Duodenal mucosa (tissue), 2 donors: ENCODE measurements at regions not wholly inside any gene's neighbourhood (a gene's known extent, or its start where the extent isn't known, plus 50 kb on each side); places are given as distances from the start of the nearest gene placed in this dataset.

ENCODE experiments used
- H3K27ac ChIP-seq: one replicate; pipeline ENCODE4 v1.7.0; 2013; ENCODE audit warnings: low read depth, low read length
- H3K27me3 ChIP-seq, 2 donors: one replicate each; pipeline ENCODE4 v1.7.0; 2013; ENCODE audit warnings: low read length in 2 of 2, control low read depth in 1 of 2; ENCODE audit not compliant: insufficient read depth in 2 of 2, control insufficient read depth in 1 of 2
- H3K36me3 ChIP-seq, 2 donors: one replicate each; pipeline ENCODE4 v1.7.0; 2013; ENCODE audit warnings: low read length in 2 of 2, control low read depth in 1 of 2; ENCODE audit not compliant: insufficient read depth in 2 of 2, control insufficient read depth in 1 of 2
- H3K4me1 ChIP-seq, 2 donors: one replicate each; pipeline ENCODE4 v1.7.0; 2013; ENCODE audit warnings: low read length in 2 of 2, control low read depth in 1 of 2; ENCODE audit not compliant: insufficient read depth in 2 of 2, control insufficient read depth in 1 of 2
- H3K4me3 ChIP-seq, 2 donors: one replicate each; pipeline ENCODE4 v1.7.0; 2013; ENCODE audit warnings: low read length in 2 of 2, low read depth in 1 of 2
- H3K9ac ChIP-seq, 2 donors: one replicate each; pipeline ENCODE4 v1.7.0; 2013; ENCODE audit warnings: low read length in 2 of 2, low read depth in 1 of 2
- H3K9me3 ChIP-seq, 2 donors: one replicate each; pipeline ENCODE4 v1.7.0; 2013; ENCODE audit warnings: low read length in 2 of 2, control low read depth in 1 of 2; ENCODE audit not compliant: control insufficient read depth in 1 of 2

DNA sequence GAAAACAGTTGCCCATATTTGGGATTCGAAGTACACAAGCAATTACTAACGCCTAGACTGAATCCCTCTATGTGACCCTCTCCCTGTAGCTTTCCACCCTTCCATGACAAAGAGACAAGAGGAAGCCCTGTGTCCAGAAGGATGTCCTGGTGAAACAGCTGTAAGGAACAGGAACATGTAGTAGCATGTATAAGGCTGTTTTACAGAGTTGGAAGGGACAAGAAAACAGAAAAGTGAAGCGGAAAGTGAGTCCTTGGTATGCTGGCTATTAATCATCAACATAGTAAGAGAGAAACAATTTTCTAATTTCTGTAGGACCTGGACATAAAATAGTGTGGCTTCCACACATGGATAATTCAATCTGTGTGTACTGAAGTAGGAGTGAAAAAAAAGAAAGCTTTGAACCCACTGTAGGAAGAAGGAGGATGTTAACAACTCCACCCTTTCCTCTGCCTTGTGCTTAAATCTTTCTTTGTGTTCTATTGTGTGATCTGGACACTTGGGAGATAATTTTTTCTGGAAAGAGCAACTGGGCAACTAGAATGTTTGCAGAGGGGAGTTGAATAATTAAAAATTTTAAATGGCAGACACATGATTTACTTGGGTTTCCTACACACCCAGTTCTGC lies 162.3 kb upstream of the ZSWIM2 start:
- no peak overlapping the region for H3K27ac ChIP-seq

DNA sequence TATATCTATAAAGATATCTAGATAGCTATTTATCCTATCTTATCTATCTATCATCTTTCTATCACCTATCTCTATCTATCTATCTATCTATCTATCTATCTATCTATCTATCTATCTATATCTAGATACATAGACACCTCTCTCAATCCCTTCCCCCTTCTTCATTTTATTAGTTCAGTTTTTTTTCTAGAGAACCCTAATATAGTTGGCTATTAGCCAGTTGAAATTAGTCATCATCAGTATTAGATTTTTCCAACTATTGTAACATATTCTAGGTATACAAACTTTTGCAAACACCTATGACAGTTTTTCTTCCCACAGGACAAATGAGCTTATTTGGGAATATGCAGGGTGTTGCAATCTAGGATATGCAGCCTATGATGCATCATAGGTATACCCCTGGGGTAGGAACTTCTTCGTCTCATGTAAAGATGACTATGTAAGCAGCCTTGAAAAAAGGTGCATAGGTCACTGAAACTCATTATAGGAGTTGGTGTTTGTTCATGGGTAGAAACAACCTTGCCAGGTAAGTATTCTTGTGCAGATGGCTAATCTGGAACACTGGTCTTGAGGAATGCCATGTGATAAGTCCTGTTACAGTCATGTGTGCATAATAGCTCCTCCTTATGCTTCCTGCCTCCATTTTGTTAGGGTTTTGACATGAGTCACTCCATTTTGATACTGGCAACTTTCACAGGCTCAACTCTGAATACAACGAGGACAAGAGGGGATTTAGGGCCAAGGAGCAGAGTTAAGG lies 160.7 kb upstream of the ZSWIM2 start:
- Histone ChIP-seq H3K9me3 (no peaks in the 10 kb centered on the region), H3K27ac (no peak overlapping the region), H3K4me3 (no peak overlapping the region), H3K36me3 (no peaks in the 10 kb centered on the region), H3K4me1 (no peaks in the 10 kb centered on the region), H3K27me3 (no peaks in the 10 kb centered on the region), H3K9ac (no peak overlapping the region)

More for the DNA sequence above, 162.3 kb upstream of the ZSWIM2 start:
- Histone ChIP-seq H3K27me3 (no peaks in the 10 kb centered on the region), H3K4me1 (no peaks in the 10 kb centered on the region), H3K4me3 (no peak overlapping the region), H3K9me3 (no peaks in the 10 kb centered on the region), H3K36me3 (no peaks in the 10 kb centered on the region), H3K9ac (no peak overlapping the region)

DNA sequence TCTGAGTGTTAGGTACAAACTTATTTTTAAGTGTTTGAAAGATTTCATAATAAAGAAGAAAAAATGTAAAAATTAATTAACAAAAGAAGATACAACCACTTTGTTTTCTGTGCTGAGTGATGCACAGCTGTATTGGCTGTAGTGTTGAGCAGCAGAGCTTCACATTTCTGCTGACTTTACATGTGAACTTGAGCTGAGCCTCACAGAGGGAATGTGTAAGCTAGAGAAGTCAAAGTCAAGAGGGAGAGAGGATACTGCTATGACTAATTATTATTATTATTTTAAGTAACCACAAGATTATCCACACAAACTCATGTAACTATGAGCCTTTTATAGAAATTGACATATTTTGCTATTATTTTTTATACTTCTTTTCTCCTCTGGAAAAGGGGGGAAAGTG lies 159.1 kb upstream of the ZSWIM2 start:
- H3K4me3 ChIP-seq: no peak overlapping the region
- H3K9me3 ChIP-seq: no peaks in the 10 kb centered on the region
- no peak overlapping the region for H3K9ac ChIP-seq
- H3K27ac ChIP-seq: no peak overlapping the region
- no peaks in the 10 kb centered on the region for H3K4me1 ChIP-seq
- no peaks in the 10 kb centered on the region for H3K36me3 ChIP-seq
- H3K27me3 ChIP-seq: no peaks in the 10 kb centered on the region

DNA sequence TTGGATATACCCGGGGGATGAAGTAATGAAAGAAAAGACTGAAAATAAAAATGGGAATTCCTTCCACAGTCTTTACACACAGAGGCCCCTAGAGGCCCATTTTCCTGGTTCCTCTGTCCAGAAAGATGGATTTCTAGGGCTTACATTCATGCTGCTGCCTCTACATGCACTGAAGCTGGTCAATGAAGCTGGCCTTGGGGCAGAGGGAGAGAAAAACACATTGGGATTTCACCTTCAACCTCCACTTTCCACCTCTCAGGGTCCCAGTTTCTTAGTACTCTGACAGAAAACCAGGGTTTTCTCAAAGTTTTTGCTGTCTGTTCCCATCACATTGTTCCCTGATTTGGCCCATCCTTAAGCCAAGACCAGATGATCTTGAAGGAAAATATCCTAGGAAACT lies 154.6 kb upstream of the ZSWIM2 start:
- Histone ChIP-seq H3K4me1 (no peaks in the 10 kb centered on the region), H3K27ac (no peak overlapping the region), H3K9me3 (no peaks in the 10 kb centered on the region), H3K9ac (no peak overlapping the region), H3K27me3 (no peaks in the 10 kb centered on the region), H3K36me3 (no peaks in the 10 kb centered on the region), H3K4me3 (no peak overlapping the region)

DNA sequence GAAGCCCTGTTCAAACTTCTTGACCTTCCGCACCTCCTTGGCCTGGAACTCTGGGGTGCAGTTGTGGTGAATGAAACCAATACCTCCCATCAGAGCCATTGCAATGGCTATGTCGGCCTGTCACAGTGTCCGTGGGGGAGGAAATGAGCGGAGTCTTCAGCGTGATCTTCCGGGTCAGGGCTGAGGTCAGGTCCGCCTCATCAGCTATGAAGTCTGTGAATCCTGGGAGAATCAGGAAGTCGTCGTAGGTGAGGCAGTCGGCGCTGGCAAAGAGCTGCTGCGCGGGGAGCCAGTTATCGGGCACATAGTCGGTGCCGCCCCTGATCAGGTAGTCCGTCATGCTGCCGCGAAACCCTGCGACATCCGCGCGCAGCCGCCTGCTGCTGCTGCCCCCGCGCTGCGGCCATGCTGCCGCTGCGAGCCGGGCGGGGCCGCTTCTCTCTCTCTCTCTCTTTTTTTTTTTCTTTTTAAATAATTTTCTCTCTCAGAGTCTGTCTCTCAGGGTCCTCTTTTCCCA lies 154.1 kb upstream of the ZSWIM2 start:
- Histone ChIP-seq H3K9me3 (no peaks in the 10 kb centered on the region), H3K4me3 (no peak overlapping the region), H3K9ac (no peak overlapping the region), H3K27ac (no peak overlapping the region), H3K4me1 (no peaks in the 10 kb centered on the region), H3K36me3 (no peaks in the 10 kb centered on the region), H3K27me3 (no peaks in the 10 kb centered on the region)

DNA sequence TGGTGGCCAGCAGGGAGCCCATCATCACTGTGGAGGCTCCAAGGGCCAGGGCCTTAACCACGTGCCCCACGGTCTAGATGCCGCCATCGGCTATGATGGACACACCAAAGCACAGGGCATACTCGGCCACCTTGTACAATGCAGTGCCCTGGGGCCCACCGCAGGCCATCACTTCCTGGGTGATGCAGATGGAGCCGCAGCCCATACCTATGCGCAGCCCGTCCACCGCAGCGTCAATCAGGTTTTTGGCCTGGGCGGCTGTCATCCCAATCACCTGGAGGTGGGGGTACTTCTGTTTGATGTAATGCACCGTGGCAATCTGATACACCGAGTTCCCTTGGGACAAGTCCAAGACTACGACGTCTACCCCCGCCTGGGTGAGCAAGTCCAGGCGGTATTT lies 153.3 kb upstream of the ZSWIM2 start:
- Histone ChIP-seq H3K9me3 (no peaks in the 10 kb centered on the region), H3K27me3 (no peaks in the 10 kb centered on the region), H3K9ac (no peak overlapping the region), H3K27ac (no peak overlapping the region), H3K4me1 (no peaks in the 10 kb centered on the region), H3K4me3 (no peak overlapping the region), H3K36me3 (no peaks in the 10 kb centered on the region)

DNA sequence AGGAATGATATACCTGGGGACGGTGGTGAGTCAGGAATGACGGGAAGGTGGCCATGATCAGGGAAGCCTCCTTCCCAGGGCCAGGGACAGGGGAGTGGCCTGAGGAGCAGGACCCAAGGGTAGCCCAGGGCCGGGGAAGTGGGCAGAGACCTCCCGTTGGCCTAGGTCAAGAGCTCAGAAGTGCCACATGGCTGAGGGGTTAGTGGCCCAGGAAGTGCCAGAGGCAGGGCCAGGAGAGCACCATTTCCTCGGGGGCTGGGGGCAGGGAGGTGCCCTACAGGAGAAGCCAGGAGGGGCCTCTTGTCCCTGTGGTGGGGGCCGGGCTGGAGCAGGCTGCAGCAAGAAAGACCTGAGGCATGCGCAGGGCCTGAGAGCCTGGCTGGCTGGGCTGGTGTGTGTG lies 152.3 kb upstream of the ZSWIM2 start:
- no peaks in the 10 kb centered on the region for H3K36me3 ChIP-seq
- no peaks in the 10 kb centered on the region for H3K27me3 ChIP-seq
- H3K4me3 ChIP-seq: no peak overlapping the region
- no peaks in the 10 kb centered on the region for H3K9me3 ChIP-seq
- H3K9ac ChIP-seq: no peak overlapping the region
- H3K27ac ChIP-seq: no peak overlapping the region
- H3K4me1 ChIP-seq: no peaks in the 10 kb centered on the region

DNA sequence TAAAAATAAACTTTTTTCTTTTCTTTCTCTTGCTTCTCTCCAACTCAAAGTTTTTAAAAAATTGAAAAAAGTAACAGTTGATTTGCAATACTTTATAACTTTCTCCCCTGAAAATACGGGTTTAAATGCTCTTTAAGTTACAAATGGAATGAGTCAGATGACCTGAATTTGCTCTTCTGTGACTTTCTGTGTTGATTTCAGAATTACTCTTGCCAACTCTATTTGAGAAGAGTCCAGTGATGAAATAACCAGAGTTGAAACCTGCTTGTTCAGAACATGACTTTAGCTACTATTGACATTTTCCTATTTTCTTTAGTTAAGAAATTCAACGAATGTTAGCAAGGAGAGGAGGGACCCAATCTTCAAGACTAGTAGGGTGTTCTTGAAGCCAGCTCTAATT lies 146.1 kb upstream of the ZSWIM2 start:
- Histone ChIP-seq H3K27ac (no peak overlapping the region), H3K27me3 (no peaks in the 10 kb centered on the region), H3K36me3 (no peaks in the 10 kb centered on the region), H3K9ac (no peak overlapping the region), H3K4me1 (no peaks in the 10 kb centered on the region), H3K4me3 (no peak overlapping the region), H3K9me3 (no peaks in the 10 kb centered on the region)

DNA sequence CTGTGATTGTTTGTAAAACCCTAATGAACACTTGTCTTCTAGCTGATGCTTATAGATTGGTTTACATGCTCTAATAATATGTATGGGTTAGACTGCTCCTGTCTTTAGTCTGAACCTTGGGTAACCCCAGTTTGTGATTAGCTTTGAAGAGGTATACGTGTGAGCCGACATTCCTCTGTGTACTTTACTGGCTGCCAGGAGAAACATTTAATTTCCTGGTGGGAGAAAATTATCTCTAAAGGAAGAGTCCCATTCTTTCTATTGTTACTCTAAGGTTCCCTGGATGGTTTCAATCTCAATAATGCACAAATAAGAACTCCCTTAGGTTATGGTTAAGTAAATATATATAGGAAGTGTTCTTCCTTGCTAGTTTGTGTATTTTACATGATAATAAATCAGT lies 143.6 kb upstream of the ZSWIM2 start:
- H3K9ac ChIP-seq: no peak overlapping the region
- H3K27ac ChIP-seq: no peak overlapping the region
- H3K36me3 ChIP-seq: no peaks in the 10 kb centered on the region
- no peak overlapping the region for H3K4me3 ChIP-seq
- H3K4me1 ChIP-seq: no peaks in the 10 kb centered on the region
- H3K9me3 ChIP-seq: no peaks in the 10 kb centered on the region
- no peaks in the 10 kb centered on the region for H3K27me3 ChIP-seq

DNA sequence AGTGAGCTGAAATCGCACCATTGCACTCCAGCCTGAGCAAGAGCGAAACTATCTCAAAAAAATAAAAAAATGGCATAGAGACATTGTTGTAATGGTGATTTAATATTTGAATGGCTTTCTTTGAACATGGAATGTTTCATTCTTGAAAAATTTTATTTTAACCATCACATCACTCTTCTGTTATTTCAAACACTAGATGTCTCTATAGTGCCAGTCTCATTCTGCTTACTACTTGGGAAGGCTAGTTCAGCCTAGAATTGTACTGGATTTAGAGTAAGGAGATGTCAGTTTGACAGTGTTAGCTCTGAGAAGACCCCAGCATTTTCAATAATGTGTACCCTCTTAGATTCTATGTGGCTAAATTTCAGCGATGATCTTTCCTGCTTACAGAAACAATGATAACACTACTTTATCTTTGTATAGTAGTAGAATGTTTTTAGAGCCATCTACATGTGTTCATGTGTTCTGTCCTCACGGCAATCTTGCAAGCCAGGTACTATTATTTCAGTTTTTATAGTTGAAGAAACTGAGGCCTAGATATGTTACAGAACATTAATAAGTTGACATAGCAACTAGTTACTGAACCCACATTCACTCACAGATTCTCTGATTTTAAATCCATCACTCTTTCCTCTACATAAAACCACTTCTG lies 142.9 kb upstream of the ZSWIM2 start:
- H3K4me1 ChIP-seq: no peaks in the 10 kb centered on the region
- no peak overlapping the region for H3K27ac ChIP-seq
- H3K36me3 ChIP-seq: no peaks in the 10 kb centered on the region
- no peak overlapping the region for H3K4me3 ChIP-seq
- H3K27me3 ChIP-seq: no peaks in the 10 kb centered on the region
- no peaks in the 10 kb centered on the region for H3K9me3 ChIP-seq
- H3K9ac ChIP-seq: no peak overlapping the region
